GM12892 (cell line): ENCODE measurements at regions not wholly inside any gene's neighbourhood (a gene's known extent, or its start where the extent isn't known, plus 50 kb on each side); places are given as distances from the start of the nearest gene placed in this dataset.
"Not testable (repeated sequence)": the region's sequence is repeated elsewhere in the genome, so short reads cannot be mapped to it uniquely, and the experiment has no call there.

Source experiments
- DNase-seq: peaks from one replicate; pipeline ENCODE4 v3.0.0; 2011; ENCODE audit not compliant: insufficient read length
- FAIRE-seq: peaks from 2 replicates; lab custom pipeline; 2011; peaks lifted over from hg19 to GRCh38; lab: Jason Lieb, UNC
- POLR2A ChIP-seq: IDR thresholded peaks from 2 replicates; pipeline ENCODE4 v1.6.1; 2011; ENCODE audit warnings: low read depth, low read length, control low read depth
- POLR2AphosphoS5 ChIP-seq: IDR thresholded peaks from 2 replicates; pipeline ENCODE4 v1.6.1; 2011; ENCODE audit warnings: low read depth, low read length, control low read depth
- TAF1 ChIP-seq: IDR thresholded peaks from 2 replicates; pipeline ENCODE4 v1.6.1; 2011; ENCODE audit warnings: low read depth, mild to moderate bottlenecking, control low read depth, low read length, borderline replicate concordance

- no peak for DNase-seq
- no peak for FAIRE-seq
These were observed 124.3 kb upstream of the UNC5B start for GRCh38 chr10:71088054-71088453.

GRCh38 chr10:71088578-71088977, 123.8 kb upstream of the UNC5B start:
- not testable (repeated sequence) for FAIRE-seq

More at GRCh38 chr10:71088054-71088453, 124.3 kb upstream of the UNC5B start:
- TF ChIP-seq POLR2AphosphoS5 (no peak), POLR2A (no peak)

GRCh38 chr10:71089162-71089561, 123.2 kb upstream of the UNC5B start:
- TF ChIP-seq POLR2A (no peak), POLR2AphosphoS5 (no peak)
- no peak for DNase-seq
- no peak for FAIRE-seq

More at GRCh38 chr10:71088578-71088977, 123.8 kb upstream of the UNC5B start:
- DNase-seq: not testable (repeated sequence)

- DNase-seq (no peak), FAIRE-seq (no peak)
- TF ChIP-seq TAF1 (no peak), POLR2AphosphoS5 (no peak), POLR2A (no peak)
These were observed 122.0 kb upstream of the UNC5B start for GRCh38 chr10:71090330-71090729.

- FAIRE-seq: no peak
- TF ChIP-seq TAF1: no peak
- no peak for TF ChIP-seq POLR2A
- no peak for TF ChIP-seq POLR2AphosphoS5
- no peak for DNase-seq
These were observed 121.6 kb upstream of the UNC5B start for GRCh38 chr10:71090801-71091200.

- TF ChIP-seq POLR2A (no peak), TAF1 (no peak), POLR2AphosphoS5 (no peak)
- no peak for FAIRE-seq
- DNase-seq: no peak
These were observed 119.5 kb upstream of the UNC5B start for GRCh38 chr10:71092812-71093401.

GRCh38 chr10:71093531-71093930, 118.8 kb upstream of the UNC5B start:
- TF ChIP-seq TAF1 (no peak), POLR2AphosphoS5 (no peak)
- FAIRE-seq: no peak
- no peak for DNase-seq

GRCh38 chr10:71094712-71095390, 117.5 kb upstream of the UNC5B start:
- DNase-seq (no peak), FAIRE-seq (no peak)
- TF ChIP-seq POLR2AphosphoS5 (no peak), TAF1 (no peak), POLR2A (no peak)

- DNase-seq (no peak), FAIRE-seq (no peak)
- TF ChIP-seq POLR2A (no peak), TAF1 (no peak), POLR2AphosphoS5 (no peak)
These were observed 112.5 kb upstream of the UNC5B start for GRCh38 chr10:71099731-71100361.

GRCh38 chr10:71103961-71104360, 108.4 kb upstream of the UNC5B start:
- no peak for DNase-seq
- no peak for TF ChIP-seq POLR2A
- TF ChIP-seq TAF1: no peak
- no peak for TF ChIP-seq POLR2AphosphoS5
- FAIRE-seq: no peak

- not testable (repeated sequence) for DNase-seq, FAIRE-seq
These were observed 106.2 kb upstream of the UNC5B start for GRCh38 chr10:71106151-71106550.

- not testable (repeated sequence) for DNase-seq, FAIRE-seq
These were observed 105.3 kb upstream of the UNC5B start for GRCh38 chr10:71107117-71107516.

- not testable (repeated sequence) for FAIRE-seq, DNase-seq
These were observed 104.3 kb upstream of the UNC5B start for GRCh38 chr10:71108042-71108441.
